DOHH2 (cell line): ENCODE measurements at regions not wholly inside any gene's neighbourhood (a gene's known extent, or its start where the extent isn't known, plus 50 kb on each side); places are given as distances from the start of the nearest gene placed in this dataset.

Source experiments
- EZH2phosphoT487 ChIP-seq: fragments of 200-600 bp; sonication (generic); IDR thresholded peaks from 2 replicates; pipeline ENCODE4 v1.6.1; 2017; ENCODE audit warnings: borderline replicate concordance, mild to moderate bottlenecking, antibody characterized with exemption, low read length, moderate library complexity, mixed read lengths
- TF ChIP-seq, protein P1 (sequence below): fragments of 200-600 bp; sonication (generic); IDR thresholded peaks from one replicate; pipeline ENCODE4 v1.5.1; 2014; ENCODE audit warnings: antibody characterized with exemption, mild to moderate bottlenecking, low read depth, low read length; ENCODE audit not compliant: poor library complexity, severe bottlenecking

- TF ChIP-seq, protein P1, sequence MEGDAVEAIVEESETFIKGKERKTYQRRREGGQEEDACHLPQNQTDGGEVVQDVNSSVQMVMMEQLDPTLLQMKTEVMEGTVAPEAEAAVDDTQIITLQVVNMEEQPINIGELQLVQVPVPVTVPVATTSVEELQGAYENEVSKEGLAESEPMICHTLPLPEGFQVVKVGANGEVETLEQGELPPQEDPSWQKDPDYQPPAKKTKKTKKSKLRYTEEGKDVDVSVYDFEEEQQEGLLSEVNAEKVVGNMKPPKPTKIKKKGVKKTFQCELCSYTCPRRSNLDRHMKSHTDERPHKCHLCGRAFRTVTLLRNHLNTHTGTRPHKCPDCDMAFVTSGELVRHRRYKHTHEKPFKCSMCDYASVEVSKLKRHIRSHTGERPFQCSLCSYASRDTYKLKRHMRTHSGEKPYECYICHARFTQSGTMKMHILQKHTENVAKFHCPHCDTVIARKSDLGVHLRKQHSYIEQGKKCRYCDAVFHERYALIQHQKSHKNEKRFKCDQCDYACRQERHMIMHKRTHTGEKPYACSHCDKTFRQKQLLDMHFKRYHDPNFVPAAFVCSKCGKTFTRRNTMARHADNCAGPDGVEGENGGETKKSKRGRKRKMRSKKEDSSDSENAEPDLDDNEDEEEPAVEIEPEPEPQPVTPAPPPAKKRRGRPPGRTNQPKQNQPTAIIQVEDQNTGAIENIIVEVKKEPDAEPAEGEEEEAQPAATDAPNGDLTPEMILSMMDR = no peak
- TF ChIP-seq EZH2phosphoT487 = no peak
Observed at GRCh38 chr18:44453505-44453904, 227.2 kb upstream of the SETBP1 start.
